ENCODE measurements at regions not wholly inside any gene's neighbourhood (a gene's known extent, or its start where the extent isn't known, plus 50 kb on each side); places are given as distances from the start of the nearest gene placed in this dataset.
A peak's percentile ranks its signal among the peaks of the same experiment; 100 is the strongest.

DNA sequence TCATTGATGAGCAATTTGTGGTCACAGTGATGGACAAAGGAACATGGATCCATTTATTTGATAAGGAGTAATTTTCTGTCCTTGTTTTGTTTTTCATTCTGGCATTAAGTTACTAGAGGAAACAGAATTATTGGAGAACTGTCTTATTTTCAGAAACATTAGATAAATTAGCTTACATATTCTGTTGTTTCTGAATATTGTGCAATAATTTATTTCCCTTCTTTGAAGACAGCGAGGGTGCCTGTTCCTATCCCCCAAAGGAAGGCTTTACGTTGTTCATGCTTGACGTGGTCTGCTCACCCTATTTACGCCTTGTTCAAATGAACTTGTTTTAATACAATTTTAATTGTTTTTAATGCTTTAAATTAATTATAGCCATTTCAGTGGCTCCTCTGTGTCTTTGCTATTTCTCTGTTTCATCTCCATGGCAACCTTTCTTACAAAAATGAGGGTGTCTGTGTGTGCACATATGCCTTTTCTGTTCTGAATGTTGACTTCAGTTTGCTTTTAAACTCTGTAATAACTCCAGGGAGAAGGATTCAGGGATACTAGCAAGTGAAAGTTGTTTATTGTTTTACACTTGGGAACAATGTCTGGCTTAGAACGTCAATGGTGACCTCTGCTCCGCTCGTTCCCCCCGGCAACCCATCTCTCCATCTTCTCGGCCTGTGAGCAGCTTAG lies 138.3 kb upstream of the PLET1 start:
- no peak overlapping the region for H3K4ac ChIP-seq (replicated peaks; ENCODE audit: insufficient read length, low read depth, low read length)
- no peak overlapping the region for H4K5ac ChIP-seq (ENCODE audit: insufficient read length, low read depth, low read length)
- no peak overlapping the region for H3K4me3 ChIP-seq (ENCODE audit: extremely low read depth in 1 of 4, insufficient read depth in 2 of 4, low read depth in 3 of 4, low read length in 4 of 4)
- no peak overlapping the region for H3K56ac ChIP-seq (replicated peaks; ENCODE audit: insufficient read length, low read depth, low read length)
- H3K36me3 ChIP-seq (ENCODE audit: control insufficient read depth in 2 of 4, insufficient read depth in 4 of 4, low read length in 3 of 4) = no peaks in the 10 kb centered on the region
- TF ChIP-seq RAD21 (IDR thresholded peaks at IDR 0.05 in 1 of 2, conservative IDR thresholded peaks at IDR 0.05 in 1 of 2; ENCODE audit: low read depth in 2 of 2, low read length in 2 of 2) (no peak), CEBPB (IDR thresholded peaks at IDR 0.05; ENCODE audit: low read depth, low read length) (peak; percentile 54; the same call in 1 of the 2 replicates), SRF (IDR thresholded peaks at IDR 0.05; ENCODE audit: low read depth, low read length) (no peak), CHD2 (IDR thresholded peaks at IDR 0.05; ENCODE audit: low read length) (no peak)
- H3K27me3 ChIP-seq (replicated peaks in 1 of 4; ENCODE audit: control insufficient read depth in 3 of 4, extremely low read depth in 1 of 4, insufficient read depth in 3 of 4, low read length in 3 of 4) = no peaks in the 10 kb centered on the region
- no peak overlapping the region for H3K9ac ChIP-seq (replicated peaks in 1 of 4; ENCODE audit: extremely low read depth in 1 of 4, low read depth in 3 of 4, low read length in 3 of 4)
- peaks cover 3% of the 10 kb centered on the region; the same call in 1 of the 2 replicates for H3K23me2 ChIP-seq (ENCODE audit: low read depth, low read length)
- H2BK12ac ChIP-seq (ENCODE audit: low read depth, low read length) = no peak overlapping the region
- CTCF ChIA-PET (ENCODE audit: partially characterized antibody) = interaction anchor here (0.7 kb wide), 1 partner anchor 1232 kb away, joined by 3 read pairs; no protein-coding TSS in a partner anchor
- no peaks in the 10 kb centered on the region for H3K4me1 ChIP-seq (replicated peaks in 1 of 4; ENCODE audit: control insufficient read depth in 3 of 4, insufficient read depth in 4 of 4, low read length in 3 of 4)
- H2AFZ ChIP-seq (ENCODE audit: low read length) = no peak overlapping the region
- no peak overlapping the region for H3K27ac ChIP-seq (ENCODE audit: low read depth, low read length)
- FAIRE-seq (no peak), DNase-seq (ENCODE audit: low read depth in 1 of 2, low spot score in 2 of 2) (no peak)
- POLR2A ChIA-PET (ENCODE audit: partially characterized antibody) = no interaction called here
- H3K79me2 ChIP-seq (ENCODE audit: control insufficient read depth in 1 of 2, insufficient read depth in 2 of 2, low read length in 2 of 2) = no peaks in the 10 kb centered on the region
- no peak overlapping the region for H4K8ac ChIP-seq (ENCODE audit: extremely low read depth, insufficient read depth, low read length)
- no peak overlapping the region for H3K23ac ChIP-seq (ENCODE audit: insufficient read length)
- H4K20me1 ChIP-seq (replicated peaks in 1 of 2; ENCODE audit: control insufficient read depth in 1 of 2, insufficient read depth in 2 of 2, low read length in 2 of 2) = no peaks in the 10 kb centered on the region
- 96% methylated on average over 9 of the region's 9 CpGs; no CpG with 5 or more reads in 1 of the 2 experiments for WGBS, 2 experiments (ENCODE audit: extremely low coverage in 1 of 2, insufficient coverage in 1 of 2, insufficient read length in 1 of 2, insufficient replicate concordance in 2 of 2, low coverage in 1 of 2, low lambda C conversion rate in 2 of 2, missing lambda C conversion rate in 1 of 2)
- H2BK15ac ChIP-seq (ENCODE audit: low read length) = no peak overlapping the region
- H2BK5ac ChIP-seq (ENCODE audit: low read depth, low read length) = no peak overlapping the region
- no peaks in the 10 kb centered on the region for H3K79me1 ChIP-seq (ENCODE audit: low read depth, low read length)
- no peak overlapping the region for H3K4me2 ChIP-seq (ENCODE audit: insufficient read depth in 1 of 2, low read depth in 2 of 2, low read length in 2 of 2)
- no peaks in the 10 kb centered on the region for H3K9me3 ChIP-seq (ENCODE audit: insufficient read depth in 2 of 2, low read depth in 1 of 2, low read length in 1 of 2)
- no peak overlapping the region for H2BK120ac ChIP-seq (replicated peaks; ENCODE audit: low read depth, low read length)
- H4K91ac ChIP-seq (replicated peaks; ENCODE audit: insufficient read length, low read length) = no peak overlapping the region
- H2BK20ac ChIP-seq (ENCODE audit: low read length) = no peak overlapping the region
- no peak overlapping the region for H3K18ac ChIP-seq (ENCODE audit: extremely low read depth, low read length)
- no peak overlapping the region for H2AK5ac ChIP-seq (ENCODE audit: low read depth, low read length)
- no peak overlapping the region for H3K14ac ChIP-seq (ENCODE audit: insufficient read length)

All from H1 (cell line).